Activated CD4-positive, alpha-beta T cell treated with anti-CD3 and anti-CD28 coated beads, Interleukin-2, amount 10 ng/mL, durations not matched to agents 7 days and 5 days (primary cell): ENCODE measurements at regions not wholly inside any gene's neighbourhood (a gene's known extent, or its start where the extent isn't known, plus 50 kb on each side); places are given as distances from the start of the nearest gene placed in this dataset.
A peak's percentile ranks its signal among the peaks of the same experiment; 100 is the strongest.
"Not testable (repeated sequence)": the region's sequence is repeated elsewhere in the genome, so short reads cannot be mapped to it uniquely, and the experiment has no call there.

Source experiments
- CTCF ChIA-PET: fragments of 350-600 bp; sonication (Branson Sonifier 250); formaldehyde crosslinking; loops from one replicate; lab custom pipeline; 2021; ENCODE audit warnings: antibody characterized with exemption; lab: Charles Lee
- POLR2A ChIA-PET: fragments of 350-600 bp; sonication (Branson Sonifier 250); formaldehyde crosslinking; loops from one replicate; lab custom pipeline; 2021; ENCODE audit warnings: antibody characterized with exemption; lab: Charles Lee
- DNase-seq: peaks from one replicate; pipeline ENCODE4 v3.0.0-alpha.2; 2020
- H3K27ac Mint-ChIP-seq: one replicate; pipeline ENCODE4 v1.8.0; 2021; ENCODE audit warnings: mild to moderate bottlenecking, moderate library complexity, mixed read lengths
- H3K27me3 Mint-ChIP-seq: one replicate; pipeline ENCODE4 v1.8.0; 2021; ENCODE audit warnings: mixed read lengths
- H3K36me3 Mint-ChIP-seq: one replicate; pipeline ENCODE4 v1.8.0; 2021; ENCODE audit warnings: low read depth, mixed read lengths
- H3K4me1 Mint-ChIP-seq: one replicate; pipeline ENCODE4 v1.8.0; 2021; ENCODE audit warnings: mixed read lengths
- H3K4me3 Mint-ChIP-seq: one replicate; pipeline ENCODE4 v1.8.0; 2021; ENCODE audit warnings: mild to moderate bottlenecking, moderate library complexity, mixed read lengths
- H3K9me3 Mint-ChIP-seq: one replicate; pipeline ENCODE4 v1.8.0; 2021; ENCODE audit warnings: mixed read lengths

GRCh38 chr3:159879146-159879545 lies 109.5 kb upstream of the IL12A start:
- Mint-ChIP-seq H3K27ac (no peak overlapping the region), H3K9me3 (no peaks in the 10 kb centered on the region), H3K27me3 (peaks cover 12% of the 10 kb centered on the region), H3K36me3 (no peaks in the 10 kb centered on the region), H3K4me1 (no peaks in the 10 kb centered on the region), H3K4me3 (no peak overlapping the region)
- CTCF ChIA-PET, result no interaction called here
- no peak for DNase-seq
- POLR2A ChIA-PET, result no interaction called here

GRCh38 chr3:159879598-159879997 lies 109.0 kb upstream of the IL12A start:
- H3K36me3 Mint-ChIP-seq, result no peaks in the 10 kb centered on the region

GRCh38 chr3:159881208-159881607 lies 107.4 kb upstream of the IL12A start:
- ChIA-PET POLR2A (no interaction called here), CTCF (no interaction called here)
- H3K27me3 Mint-ChIP-seq, result peaks cover 10% of the 10 kb centered on the region
- DNase-seq, result no peak
- no peaks in the 10 kb centered on the region for H3K4me1 Mint-ChIP-seq
- no peaks in the 10 kb centered on the region for H3K9me3 Mint-ChIP-seq
- H3K27ac Mint-ChIP-seq, result no peak overlapping the region
- H3K36me3 Mint-ChIP-seq, result no peaks in the 10 kb centered on the region
- H3K4me3 Mint-ChIP-seq, result no peak overlapping the region

More at GRCh38 chr3:159879598-159879997, 109.0 kb upstream of the IL12A start:
- H3K4me3 Mint-ChIP-seq, result no peak overlapping the region
- no peak for DNase-seq
- no peaks in the 10 kb centered on the region for H3K4me1 Mint-ChIP-seq
- H3K9me3 Mint-ChIP-seq, result no peaks in the 10 kb centered on the region
- no peak overlapping the region for H3K27ac Mint-ChIP-seq
- H3K27me3 Mint-ChIP-seq, result peaks cover 10% of the 10 kb centered on the region
- ChIA-PET CTCF (no interaction called here), POLR2A (no interaction called here)

GRCh38 chr3:159881828-159882309 lies 106.8 kb upstream of the IL12A start:
- H3K4me3 Mint-ChIP-seq, result no peak overlapping the region
- ChIA-PET POLR2A (no interaction called here), CTCF (no interaction called here)
- H3K27me3 Mint-ChIP-seq, result peaks cover 10% of the 10 kb centered on the region
- H3K36me3 Mint-ChIP-seq, result no peaks in the 10 kb centered on the region
- H3K27ac Mint-ChIP-seq, result no peak overlapping the region
- DNase-seq, result no peak
- no peaks in the 10 kb centered on the region for H3K9me3 Mint-ChIP-seq
- no peaks in the 10 kb centered on the region for H3K4me1 Mint-ChIP-seq

GRCh38 chr3:159882367-159882766 lies 106.3 kb upstream of the IL12A start:
- no peaks in the 10 kb centered on the region for H3K36me3 Mint-ChIP-seq
- no peak overlapping the region for H3K4me3 Mint-ChIP-seq
- H3K27ac Mint-ChIP-seq, result no peak overlapping the region
- ChIA-PET CTCF (no interaction called here), POLR2A (no interaction called here)
- no peak for DNase-seq
- no peaks in the 10 kb centered on the region for H3K4me1 Mint-ChIP-seq
- peaks cover 10% of the 10 kb centered on the region for H3K27me3 Mint-ChIP-seq
- H3K9me3 Mint-ChIP-seq, result no peaks in the 10 kb centered on the region

- Mint-ChIP-seq H3K9me3 (no peaks in the 10 kb centered on the region), H3K27me3 (peaks cover 10% of the 10 kb centered on the region), H3K4me3 (no peak overlapping the region), H3K4me1 (no peaks in the 10 kb centered on the region), H3K36me3 (no peaks in the 10 kb centered on the region), H3K27ac (no peak overlapping the region)
- DNase-seq, result no peak
- ChIA-PET POLR2A (interaction anchor here (0.7 kb wide), 1 partner anchor 606 kb away, joined by 10 read pairs; no protein-coding TSS in a partner anchor), CTCF (interaction anchor here (0.8 to 1.9 kb wide), 3 partner anchors 12 to 123 kb away, joined by 3 to 8 read pairs (median 3); no protein-coding TSS in a partner anchor)
Observed at GRCh38 chr3:159882790-159883779, 105.5 kb upstream of the IL12A start.

- DNase-seq, result peak; percentile 8
- ChIA-PET POLR2A (no interaction called here), CTCF (interaction anchor here (0.6 to 2.4 kb wide), 9 partner anchors 10 to 1571 kb away, joined by 3 to 8 read pairs (median 4); partner anchors contain the start of genes IL12A and TRIM59)
- H3K36me3 Mint-ChIP-seq, result no peaks in the 10 kb centered on the region
- peaks cover 14% of the 10 kb centered on the region for H3K27me3 Mint-ChIP-seq
- no peaks in the 10 kb centered on the region for H3K9me3 Mint-ChIP-seq
- no peak overlapping the region for H3K27ac Mint-ChIP-seq
- H3K4me3 Mint-ChIP-seq, result no peak overlapping the region
- H3K4me1 Mint-ChIP-seq, result no peaks in the 10 kb centered on the region
Observed at GRCh38 chr3:159884661-159885402, 103.8 kb upstream of the IL12A start.

GRCh38 chr3:159886050-159886449 lies 102.6 kb upstream of the IL12A start:
- no peak for DNase-seq
- ChIA-PET POLR2A (no interaction called here), CTCF (interaction anchor here (0.8 to 2.4 kb wide), 5 partner anchors 10 to 119 kb away, joined by 3 to 6 read pairs (median 4); partner anchors contain the start of gene IL12A)
- Mint-ChIP-seq H3K9me3 (no peaks in the 10 kb centered on the region), H3K27ac (no peak overlapping the region), H3K27me3 (peaks cover 11% of the 10 kb centered on the region), H3K36me3 (no peaks in the 10 kb centered on the region), H3K4me3 (no peak overlapping the region), H3K4me1 (no peaks in the 10 kb centered on the region)

GRCh38 chr3:159886530-159886929 lies 102.1 kb upstream of the IL12A start:
- H3K27ac Mint-ChIP-seq, H3K9me3 Mint-ChIP-seq, H3K4me3 Mint-ChIP-seq, H3K36me3 Mint-ChIP-seq, H3K4me1 Mint-ChIP-seq, DNase-seq, POLR2A ChIA-PET: not testable (repeated sequence)
- CTCF ChIA-PET, result interaction anchor here (1.0 to 2.4 kb wide), 4 partner anchors 9 to 117 kb away, joined by 3 to 6 read pairs (median 4); partner anchors contain the start of gene IL12A
- H3K27me3 Mint-ChIP-seq, result peaks cover 11% of the 10 kb centered on the region

GRCh38 chr3:159887168-159887567 lies 101.5 kb upstream of the IL12A start:
- Mint-ChIP-seq H3K4me3 (no peak overlapping the region), H3K36me3 (no peaks in the 10 kb centered on the region), H3K9me3 (no peaks in the 10 kb centered on the region), H3K27me3 (peaks cover 14% of the 10 kb centered on the region), H3K27ac (no peak overlapping the region), H3K4me1 (no peaks in the 10 kb centered on the region)
- ChIA-PET CTCF (interaction anchor here (0.6 to 2.4 kb wide), 3 partner anchors 11 to 246 kb away, joined by 3 to 6 read pairs (median 4); no protein-coding TSS in a partner anchor), POLR2A (no interaction called here)
- DNase-seq, result no peak

GRCh38 chr3:159887911-159888310 lies 100.7 kb upstream of the IL12A start:
- DNase-seq, result no peak
- Mint-ChIP-seq H3K4me3 (no peak overlapping the region), H3K9me3 (no peaks in the 10 kb centered on the region), H3K4me1 (no peaks in the 10 kb centered on the region), H3K27me3 (peaks cover 15% of the 10 kb centered on the region), H3K27ac (no peak overlapping the region), H3K36me3 (no peaks in the 10 kb centered on the region)
- CTCF ChIA-PET, result no interaction called here
- POLR2A ChIA-PET, result no interaction called here

GRCh38 chr3:159892171-159892795 lies 96.4 kb upstream of the IL12A start:
- H3K27ac Mint-ChIP-seq, result no peak overlapping the region
- peaks cover 29% of the 10 kb centered on the region for H3K27me3 Mint-ChIP-seq
- no peaks in the 10 kb centered on the region for H3K4me1 Mint-ChIP-seq
- DNase-seq, result no peak
- H3K36me3 Mint-ChIP-seq, result no peaks in the 10 kb centered on the region
- no peak overlapping the region for H3K4me3 Mint-ChIP-seq
- ChIA-PET POLR2A (no interaction called here), CTCF (no interaction called here)
- no peaks in the 10 kb centered on the region for H3K9me3 Mint-ChIP-seq
